Immature natural killer cell (primary cell): ENCODE measurements at regions not wholly inside any gene's neighbourhood (a gene's known extent, or its start where the extent isn't known, plus 50 kb on each side); places are given as distances from the start of the nearest gene placed in this dataset.

Source experiments
- DNase-seq, 3 donors: peaks; one replicate each; pipeline ENCODE4 v3.0.0; 2022; ENCODE audit warnings: mixed read lengths in 1 of 3
- H3K27ac Mint-ChIP-seq, 6 donors: one replicate each; pipeline ENCODE4 v1.8.0; 2020; ENCODE audit warnings: mixed read lengths in 6 of 6, mild to moderate bottlenecking in 5 of 6, inconsistent platforms in 4 of 6, moderate library complexity in 3 of 6
- H3K27me3 Mint-ChIP-seq, 3 donors: one replicate each; pipeline ENCODE4 v1.8.0; 2020 to 2021; ENCODE audit warnings: low read depth in 3 of 3, mild to moderate bottlenecking in 3 of 3, mixed read lengths in 3 of 3, moderate library complexity in 3 of 3, inconsistent platforms in 1 of 3
- H3K36me3 Mint-ChIP-seq, 3 donors: one replicate each; pipeline ENCODE4 v1.8.0; 2020; ENCODE audit warnings: mixed read lengths in 3 of 3, inconsistent platforms in 2 of 3, mild to moderate bottlenecking in 2 of 3
- H3K4me1 Mint-ChIP-seq, 2 donors: one replicate each; pipeline ENCODE4 v1.8.0; 2020; ENCODE audit warnings: inconsistent platforms in 2 of 2, mild to moderate bottlenecking in 2 of 2, mixed read lengths in 2 of 2, moderate library complexity in 1 of 2
- H3K4me3 Mint-ChIP-seq, 5 donors: one replicate each; pipeline ENCODE4 v1.8.0; 2020; ENCODE audit warnings: mild to moderate bottlenecking in 5 of 5, mixed read lengths in 5 of 5, inconsistent platforms in 3 of 5, moderate library complexity in 3 of 5
- H3K9me3 Mint-ChIP-seq, 6 donors: one replicate each; pipeline ENCODE4 v1.8.0; 2020; ENCODE audit warnings: mild to moderate bottlenecking in 6 of 6, mixed read lengths in 6 of 6, inconsistent platforms in 4 of 6, moderate library complexity in 3 of 6

- Mint-ChIP-seq H3K4me3 (no peak overlapping the region), H3K27me3 (peaks cover 0 to 6% (median 2%) of the 10 kb centered on the region in 3 donors), H3K27ac (no peak overlapping the region), H3K4me1 (no peaks in the 10 kb centered on the region), H3K36me3 (no peaks in the 10 kb centered on the region), H3K9me3 (peaks cover 0 to 3% (median 0%) of the 10 kb centered on the region in 6 donors)
- DNase-seq = no peak
Measured at GRCh38 chr3:30162579-30162978, 443.8 kb upstream of the TGFBR2 start.

- DNase-seq = no peak
- H3K27me3 Mint-ChIP-seq = peaks cover 0 to 4% (median 2%) of the 10 kb centered on the region in 3 donors
- H3K4me3 Mint-ChIP-seq = no peak overlapping the region
- H3K36me3 Mint-ChIP-seq = no peaks in the 10 kb centered on the region
- no peaks in the 10 kb centered on the region for H3K4me1 Mint-ChIP-seq
- no peak overlapping the region for H3K27ac Mint-ChIP-seq
- H3K9me3 Mint-ChIP-seq = peaks cover 0 to 3% (median 0%) of the 10 kb centered on the region in 6 donors
Measured at GRCh38 chr3:30166535-30166934, 439.9 kb upstream of the TGFBR2 start.

GRCh38 chr3:30167541-30168011, 438.8 kb upstream of the TGFBR2 start:
- Mint-ChIP-seq H3K4me3 (no peak overlapping the region), H3K9me3 (peaks cover 0 to 3% (median 0%) of the 10 kb centered on the region in 6 donors), H3K27ac (no peak overlapping the region), H3K27me3 (peaks cover 0 to 4% (median 2%) of the 10 kb centered on the region in 3 donors), H3K36me3 (no peaks in the 10 kb centered on the region), H3K4me1 (no peaks in the 10 kb centered on the region)
- no peak for DNase-seq

GRCh38 chr3:30169487-30169886, 436.9 kb upstream of the TGFBR2 start:
- Mint-ChIP-seq H3K27ac (no peak overlapping the region), H3K4me3 (no peak overlapping the region), H3K36me3 (no peaks in the 10 kb centered on the region), H3K9me3 (no peaks in the 10 kb centered on the region), H3K27me3 (peaks cover 0 to 3% (median 2%) of the 10 kb centered on the region in 3 donors), H3K4me1 (no peaks in the 10 kb centered on the region)
- no peak for DNase-seq

- Mint-ChIP-seq H3K36me3 (no peaks in the 10 kb centered on the region), H3K27me3 (peaks cover 0 to 3% (median 2%) of the 10 kb centered on the region in 3 donors), H3K27ac (no peak overlapping the region), H3K4me3 (no peak overlapping the region), H3K9me3 (no peaks in the 10 kb centered on the region), H3K4me1 (no peaks in the 10 kb centered on the region)
- DNase-seq = no peak
Measured at GRCh38 chr3:30170681-30171438, 435.5 kb upstream of the TGFBR2 start.

GRCh38 chr3:30174357-30174756, 432.0 kb upstream of the TGFBR2 start:
- Mint-ChIP-seq H3K9me3 (no peaks in the 10 kb centered on the region), H3K4me3 (no peak overlapping the region), H3K4me1 (no peaks in the 10 kb centered on the region), H3K27me3 (peaks cover 0 to 3% (median 3%) of the 10 kb centered on the region in 3 donors), H3K36me3 (no peaks in the 10 kb centered on the region), H3K27ac (no peak overlapping the region)
- no peak for DNase-seq

- Mint-ChIP-seq H3K4me1 (no peaks in the 10 kb centered on the region), H3K36me3 (no peaks in the 10 kb centered on the region), H3K27me3 (peaks cover 0 to 8% (median 3%) of the 10 kb centered on the region in 3 donors), H3K9me3 (no peaks in the 10 kb centered on the region), H3K27ac (no peak overlapping the region), H3K4me3 (no peak overlapping the region)
- DNase-seq = no peak
Measured at GRCh38 chr3:30180310-30181177, 425.9 kb upstream of the TGFBR2 start.

GRCh38 chr3:30181178-30181465, 425.3 kb upstream of the TGFBR2 start:
- no peak for DNase-seq
- H3K27me3 Mint-ChIP-seq = peaks cover 0 to 8% (median 3%) of the 10 kb centered on the region in 3 donors
- H3K27ac Mint-ChIP-seq = no peak overlapping the region
- H3K9me3 Mint-ChIP-seq = no peaks in the 10 kb centered on the region
- no peaks in the 10 kb centered on the region for H3K36me3 Mint-ChIP-seq
- H3K4me3 Mint-ChIP-seq = no peak overlapping the region
- H3K4me1 Mint-ChIP-seq = no peaks in the 10 kb centered on the region

- Mint-ChIP-seq H3K27me3 (peaks cover 0 to 8% (median 3%) of the 10 kb centered on the region in 3 donors), H3K36me3 (no peaks in the 10 kb centered on the region), H3K4me3 (no peak overlapping the region), H3K27ac (no peak overlapping the region), H3K4me1 (no peaks in the 10 kb centered on the region), H3K9me3 (no peaks in the 10 kb centered on the region)
- no peak for DNase-seq
Measured at GRCh38 chr3:30181581-30181980, 424.8 kb upstream of the TGFBR2 start.

GRCh38 chr3:30183421-30183820, 423.0 kb upstream of the TGFBR2 start:
- H3K36me3 Mint-ChIP-seq = no peaks in the 10 kb centered on the region
- no peak overlapping the region for H3K27ac Mint-ChIP-seq
- no peaks in the 10 kb centered on the region for H3K9me3 Mint-ChIP-seq
- H3K4me3 Mint-ChIP-seq = no peak overlapping the region
- H3K4me1 Mint-ChIP-seq = no peaks in the 10 kb centered on the region
- H3K27me3 Mint-ChIP-seq = peaks cover 0 to 10% (median 0%) of the 10 kb centered on the region in 3 donors
- no peak for DNase-seq

GRCh38 chr3:30184091-30184810, 422.1 kb upstream of the TGFBR2 start:
- H3K36me3 Mint-ChIP-seq = no peaks in the 10 kb centered on the region
- no peaks in the 10 kb centered on the region for H3K9me3 Mint-ChIP-seq
- H3K4me1 Mint-ChIP-seq = no peaks in the 10 kb centered on the region
- DNase-seq = no peak
- H3K4me3 Mint-ChIP-seq = no peak overlapping the region
- peaks cover 0 to 10% (median 0%) of the 10 kb centered on the region in 3 donors for H3K27me3 Mint-ChIP-seq
- no peak overlapping the region for H3K27ac Mint-ChIP-seq

- Mint-ChIP-seq H3K9me3 (no peaks in the 10 kb centered on the region), H3K4me3 (no peak overlapping the region), H3K4me1 (no peaks in the 10 kb centered on the region), H3K27ac (no peak overlapping the region), H3K36me3 (no peaks in the 10 kb centered on the region), H3K27me3 (peaks cover 0 to 10% (median 4%) of the 10 kb centered on the region in 3 donors)
- no peak for DNase-seq
Measured at GRCh38 chr3:30185872-30186271, 420.5 kb upstream of the TGFBR2 start.

- H3K27ac Mint-ChIP-seq = no peak overlapping the region
Measured at GRCh38 chr3:30186741-30187219, 419.6 kb upstream of the TGFBR2 start.

GRCh38 chr3:30187366-30187765, 419.0 kb upstream of the TGFBR2 start:
- Mint-ChIP-seq H3K4me1 (no peaks in the 10 kb centered on the region), H3K27ac (no peak overlapping the region), H3K9me3 (no peaks in the 10 kb centered on the region), H3K4me3 (no peak overlapping the region), H3K27me3 (peaks cover 0 to 7% (median 4%) of the 10 kb centered on the region in 3 donors), H3K36me3 (no peaks in the 10 kb centered on the region)
- no peak for DNase-seq

More at GRCh38 chr3:30186741-30187219, 419.6 kb upstream of the TGFBR2 start:
- Mint-ChIP-seq H3K4me1 (no peaks in the 10 kb centered on the region), H3K4me3 (no peak overlapping the region), H3K9me3 (no peaks in the 10 kb centered on the region), H3K27me3 (peaks cover 0 to 8% (median 4%) of the 10 kb centered on the region in 3 donors), H3K36me3 (no peaks in the 10 kb centered on the region)
- DNase-seq = no peak
